Endothelial cell of umbilical vein (primary cell): ENCODE measurements at regions not wholly inside any gene's neighbourhood (a gene's known extent, or its start where the extent isn't known, plus 50 kb on each side); places are given as distances from the start of the nearest gene placed in this dataset.

Source experiments
- BruUV-seq: library from RNA; stranded (reverse); fragments of 400-500 nt; replicated peaks from 2 replicates; lab custom pipeline; 2021; lab: Mats Ljungman, UMichigan
- CTCF ChIA-PET: fragments of 300-600, 350-600 bp; sonication (Branson Sonifier 250); formaldehyde crosslinking; loops from one replicate; lab custom pipeline; 2021; ENCODE audit warnings: antibody characterized with exemption, inconsistent platforms; lab: Charles Lee
- POLR2A ChIA-PET: fragments of 300-600, 350-600 bp; sonication (Branson Sonifier 250); formaldehyde crosslinking; loops from one replicate; lab custom pipeline; 2021; ENCODE audit warnings: antibody characterized with exemption, inconsistent platforms; lab: Charles Lee
- DNase-seq: peaks from one replicate; pipeline ENCODE4 v3.0.0-alpha.2; 2011; ENCODE audit warnings: low read depth, low spot score
- FAIRE-seq: peaks from 2 replicates; lab custom pipeline; 2011; peaks lifted over from hg19 to GRCh38; lab: Jason Lieb, UNC
- H2AFZ ChIP-seq: 2 replicates; pipeline ENCODE4 v1.6.0; 2012; ENCODE audit warnings: low read depth, low read length, control low read depth, inconsistent platforms
- H3K27ac ChIP-seq: 2 replicates; pipeline ENCODE4 v1.5.1; 2011; ENCODE audit warnings: low read depth, mild to moderate bottlenecking, control low read depth, low read length, moderate library complexity; ENCODE audit not compliant: insufficient read depth
- H3K27me3 ChIP-seq, 2 experiments: 2 replicates each; pipeline versions ENCODE4 v1.6.0 to v1.6.1; 2011; ENCODE audit warnings: low read length in 2 of 2, mixed read lengths in 1 of 2; ENCODE audit not compliant: control insufficient read depth in 2 of 2, insufficient read depth in 2 of 2
- H3K36me3 ChIP-seq, 2 experiments: 2 replicates in 1 of 2; 3 replicates in 1 of 2; pipeline ENCODE4 v1.5.1; 2011; ENCODE audit warnings: low read length in 2 of 2, mild to moderate bottlenecking in 1 of 2, moderate library complexity in 1 of 2; ENCODE audit not compliant: control insufficient read depth in 2 of 2, insufficient read depth in 2 of 2; ENCODE audit errors: extremely low read depth in 1 of 2
- H3K4me1 ChIP-seq: 3 replicates; pipeline ENCODE4 v1.5.1; 2011; ENCODE audit warnings: mild to moderate bottlenecking, low read length; ENCODE audit not compliant: control insufficient read depth, insufficient read depth; ENCODE audit errors: extremely low read depth
- H3K4me2 ChIP-seq: 2 replicates; pipeline ENCODE4 v1.6.1; 2011; ENCODE audit warnings: low read length, control low read depth, mixed read lengths; ENCODE audit not compliant: insufficient read depth
- H3K4me3 ChIP-seq, 3 experiments: fragments of 200-600 bp in 1 of 3; sonication (generic), shearing (Covaris generic) in 1 of 3; replicated peaks in 1 of 3; 2 replicates each; pipeline ENCODE4 v1.5.1; 2011 to 2016; ENCODE audit warnings: control low read depth in 3 of 3, low read length in 3 of 3, mild to moderate bottlenecking in 2 of 3, inconsistent platforms in 1 of 3, low read depth in 1 of 3, moderate library complexity in 1 of 3; ENCODE audit not compliant: insufficient read depth in 1 of 3
- H3K79me2 ChIP-seq: 2 replicates; pipeline ENCODE4 v1.6.0; 2012; ENCODE audit warnings: low read length, inconsistent platforms; ENCODE audit not compliant: control insufficient read depth, insufficient read depth
- H3K9ac ChIP-seq: replicated peaks from 2 replicates; pipeline ENCODE3; 2011; ENCODE audit warnings: low read length, control low read depth; ENCODE audit not compliant: insufficient read depth; ENCODE audit errors: extremely low read depth
- H3K9me1 ChIP-seq: replicated peaks from 3 replicates; pipeline ENCODE4 v1.6.0; 2011; ENCODE audit warnings: mild to moderate bottlenecking, low read length; ENCODE audit not compliant: control insufficient read depth, insufficient read depth; ENCODE audit errors: extremely low read depth
- H3K9me3 ChIP-seq: replicated peaks from 2 replicates; pipeline ENCODE4 v1.5.1; 2012; ENCODE audit warnings: low read length, inconsistent platforms; ENCODE audit not compliant: control insufficient read depth, insufficient read depth
- H4K20me1 ChIP-seq: replicated peaks from 2 replicates; pipeline ENCODE3; 2011; ENCODE audit warnings: mild to moderate bottlenecking, low read length; ENCODE audit not compliant: control insufficient read depth, insufficient read depth; ENCODE audit errors: extremely low read depth
- CTCF ChIP-seq, 2 donors: IDR thresholded peaks; 1 replicate in 1 of 2; 2 replicates in 1 of 2; pipeline ENCODE4 v1.5.1; 2011; ENCODE audit warnings: low read length in 2 of 2, mild to moderate bottlenecking in 2 of 2, moderate library complexity in 2 of 2, control low read depth in 1 of 2, inconsistent platforms in 1 of 2, low read depth in 1 of 2; ENCODE audit not compliant: insufficient read depth in 1 of 2; ENCODE audit errors: extremely low read depth in 1 of 2
- EZH2 ChIP-seq: IDR thresholded peaks from 2 replicates; pipeline ENCODE4 v1.6.1; 2012; ENCODE audit warnings: borderline replicate concordance, low read depth, mild to moderate bottlenecking, moderate library complexity, low read length, inconsistent platforms; ENCODE audit not compliant: severe bottlenecking
- FOS ChIP-seq: IDR thresholded peaks from 2 replicates; pipeline ENCODE4 v1.6.1; 2011; ENCODE audit warnings: mild to moderate bottlenecking, low read length, moderate library complexity, borderline replicate concordance; ENCODE audit not compliant: insufficient read depth
- GATA2 ChIP-seq: IDR thresholded peaks from 2 replicates; pipeline ENCODE4 v1.7.0; 2011; ENCODE audit warnings: low read depth, mild to moderate bottlenecking, moderate library complexity, mixed read lengths, low read length; ENCODE audit not compliant: insufficient read length, insufficient read depth
- JUN ChIP-seq: IDR thresholded peaks from 2 replicates; pipeline ENCODE4 v1.6.1; 2011; ENCODE audit warnings: borderline replicate concordance, low read depth; ENCODE audit not compliant: insufficient read length, insufficient read depth
- MAX ChIP-seq: IDR thresholded peaks from 2 replicates; pipeline ENCODE4 v1.6.1; 2011; ENCODE audit not compliant: insufficient read depth, insufficient read length
- POLR2A ChIP-seq: IDR thresholded peaks from 2 replicates; pipeline ENCODE4 v1.6.1; 2012; ENCODE audit warnings: low read depth, mild to moderate bottlenecking, control low read depth, low read length
- POLR2AphosphoS5 ChIP-seq: IDR thresholded peaks from 2 replicates; pipeline ENCODE4 v1.6.1; 2012; ENCODE audit warnings: low read depth, mild to moderate bottlenecking, control low read depth, low read length, moderate library complexity; ENCODE audit not compliant: insufficient read depth
- dilution Hi-C: fragments of 300-500 bp; cut with MboI; formaldehyde crosslinking; loops from one replicate; pipeline ENCODE4 v1.15.0; 2019; ENCODE audit warnings: low sequenced_read_pairs; ENCODE audit not compliant: extremely low pct_ligation_motif_present
- intact Hi-C: fragments of 100-400 bp; cut with micrococcal nuclease; formaldehyde crosslinking; loops from one replicate; pipeline ENCODE4 v1.10.0; 2022

GRCh38 chr1:108048301-108049177 lies 83.6 kb upstream of the VAV3 start:
- BruUV-seq: no TSS peak
- no peak for TF ChIP-seq POLR2AphosphoS5
- TF ChIP-seq CTCF (IDR thresholded peaks at IDR 0.05; ENCODE audit: extremely low read depth in 1 of 2, insufficient read depth in 1 of 2, low read depth in 1 of 2, low read length in 2 of 2): no peak
- no peak for TF ChIP-seq POLR2A
- H3K4me1 ChIP-seq: peaks cover 16% of the 10 kb centered on the region
- no peak overlapping the region for H3K4me2 ChIP-seq
- H4K20me1 ChIP-seq: no peaks in the 10 kb centered on the region
- H3K9me1 ChIP-seq: no peaks in the 10 kb centered on the region
- no peak for DNase-seq
- H3K9ac ChIP-seq: no peak overlapping the region
- no peaks in the 10 kb centered on the region for H3K9me3 ChIP-seq
- no peak overlapping the region for H3K27ac ChIP-seq
- no peak overlapping the region for H2AFZ ChIP-seq
- dilution Hi-C loops: no loop called here
- intact Hi-C loops: no loop called here
- no peaks in the 10 kb centered on the region for H3K36me3 ChIP-seq
- peaks cover 0 to 2% of the 10 kb centered on the region in 2 experiments for H3K27me3 ChIP-seq
- ChIA-PET CTCF (no interaction called here), POLR2A (no interaction called here)
- H3K79me2 ChIP-seq: no peaks in the 10 kb centered on the region
- no peak overlapping the region for H3K4me3 ChIP-seq
- FAIRE-seq: no peak

- no peak overlapping the region for H3K9ac ChIP-seq
- H3K79me2 ChIP-seq: no peaks in the 10 kb centered on the region
- H3K4me2 ChIP-seq: no peak overlapping the region
- TF ChIP-seq FOS (no peak), JUN (no peak), MAX (no peak), EZH2 (no peak), GATA2 (no peak), POLR2A (no peak), CTCF (IDR thresholded peaks at IDR 0.05; ENCODE audit: extremely low read depth in 1 of 2, insufficient read depth in 1 of 2, low read depth in 1 of 2, low read length in 2 of 2) (no peak)
- no peaks in the 10 kb centered on the region for H3K9me3 ChIP-seq
- H3K4me3 ChIP-seq: no peak overlapping the region
- dilution Hi-C loops: no loop called here
- H3K27ac ChIP-seq: no peak overlapping the region
- intact Hi-C loops: no loop called here
- H3K36me3 ChIP-seq: no peaks in the 10 kb centered on the region
- no TSS peak for BruUV-seq
- no peak for FAIRE-seq
- DNase-seq: no peak
- H3K9me1 ChIP-seq: no peaks in the 10 kb centered on the region
- no peaks in the 10 kb centered on the region for H4K20me1 ChIP-seq
- CTCF ChIA-PET: no interaction called here
- peaks cover 13% of the 10 kb centered on the region for H3K4me1 ChIP-seq
- H3K27me3 ChIP-seq: peaks cover 0 to 2% of the 10 kb centered on the region in 2 experiments
- POLR2A ChIA-PET: no interaction called here
- no peak overlapping the region for H2AFZ ChIP-seq
Measured at GRCh38 chr1:108047085-108047484, 82.1 kb upstream of the VAV3 start.
